MM.1S (cell line): ENCODE measurements at regions not wholly inside any gene's neighbourhood (a gene's known extent, or its start where the extent isn't known, plus 50 kb on each side); places are given as distances from the start of the nearest gene placed in this dataset.

Experiments used
- CTCF ChIP-seq: fragments of 300-600 bp; sonication (generic); IDR thresholded peaks from 2 replicates; pipeline ENCODE4 v1.5.1; 2016; ENCODE audit warnings: antibody characterized with exemption, low read length, mixed read lengths
- EZH2phosphoT487 ChIP-seq: fragments of 300-600 bp; sonication (generic); IDR thresholded peaks from 2 replicates; pipeline ENCODE4 v1.6.1; 2018; ENCODE audit warnings: antibody characterized with exemption, low read length

GRCh38 chr10:124240839-124241291 lies 147.5 kb upstream of the CHST15 start:
- no peak for TF ChIP-seq CTCF
- TF ChIP-seq EZH2phosphoT487 = no peak
